Brain microvascular endothelial cell (primary cell): ENCODE measurements at regions not wholly inside any gene's neighbourhood (a gene's known extent, or its start where the extent isn't known, plus 50 kb on each side); places are given as distances from the start of the nearest gene placed in this dataset.
"Not testable (repeated sequence)": the region's sequence is repeated elsewhere in the genome, so short reads cannot be mapped to it uniquely, and the experiment has no call there.

Experiments used
- DNase-seq: peaks from one replicate; pipeline ENCODE4 v3.0.0-alpha.2; 2020
- H3K27ac ChIP-seq: fragments of 250-450 bp; sonication (Bioruptor Pico); 2 replicates; pipeline ENCODE4 v1.5.1; 2020; ENCODE audit warnings: mild to moderate bottlenecking, moderate library complexity
- H3K27me3 ChIP-seq: fragments of 250-450 bp; sonication (Bioruptor Pico); replicated peaks from 2 replicates; pipeline ENCODE4 v1.5.1; 2020; ENCODE audit warnings: mild to moderate bottlenecking
- H3K36me3 ChIP-seq: fragments of 250-450 bp; sonication (Bioruptor Pico); replicated peaks from 2 replicates; pipeline ENCODE4 v1.5.1; 2020; ENCODE audit warnings: mild to moderate bottlenecking
- H3K4me3 ChIP-seq: 2 replicates; pipeline ENCODE4 v1.5.1; 2011; ENCODE audit warnings: low read depth, mild to moderate bottlenecking, control low read depth, low read length, moderate library complexity
- in situ Hi-C: cut with HindIII; loops from 2 replicates; pipeline ENCODE4 v1.10.0; 2017; ENCODE audit warnings: low sequenced_read_pairs, low pct_ligation_motif_present
- TF ChIP-seq, protein P1 (sequence below): IDR thresholded peaks from 2 replicates; pipeline ENCODE4 v1.5.1; 2011; ENCODE audit warnings: low read depth, mild to moderate bottlenecking, moderate library complexity, low read length, control low read depth, inconsistent platforms; ENCODE audit errors: missing control alignments

DNA sequence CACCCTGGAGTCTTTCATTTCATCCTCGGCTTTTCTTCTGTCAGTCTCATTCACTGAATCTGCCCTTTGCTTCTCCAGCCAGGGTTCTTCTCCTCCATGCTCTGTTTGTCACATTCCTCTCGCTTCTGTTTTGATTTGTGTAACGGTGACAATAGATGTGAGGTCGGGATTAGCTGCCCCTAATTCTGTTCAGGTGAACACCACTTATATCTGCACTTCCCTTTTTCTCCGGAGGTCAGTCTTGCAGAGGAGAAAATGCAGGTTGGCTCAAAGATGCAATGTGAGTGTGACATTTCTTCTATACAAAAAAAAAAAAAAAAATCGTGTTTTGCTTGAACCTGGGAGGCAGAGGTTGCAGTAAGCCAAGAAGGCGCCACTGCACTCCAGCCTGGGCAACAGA lies 262.9 kb downstream of the ASMT start:
- TF ChIP-seq, protein P1, sequence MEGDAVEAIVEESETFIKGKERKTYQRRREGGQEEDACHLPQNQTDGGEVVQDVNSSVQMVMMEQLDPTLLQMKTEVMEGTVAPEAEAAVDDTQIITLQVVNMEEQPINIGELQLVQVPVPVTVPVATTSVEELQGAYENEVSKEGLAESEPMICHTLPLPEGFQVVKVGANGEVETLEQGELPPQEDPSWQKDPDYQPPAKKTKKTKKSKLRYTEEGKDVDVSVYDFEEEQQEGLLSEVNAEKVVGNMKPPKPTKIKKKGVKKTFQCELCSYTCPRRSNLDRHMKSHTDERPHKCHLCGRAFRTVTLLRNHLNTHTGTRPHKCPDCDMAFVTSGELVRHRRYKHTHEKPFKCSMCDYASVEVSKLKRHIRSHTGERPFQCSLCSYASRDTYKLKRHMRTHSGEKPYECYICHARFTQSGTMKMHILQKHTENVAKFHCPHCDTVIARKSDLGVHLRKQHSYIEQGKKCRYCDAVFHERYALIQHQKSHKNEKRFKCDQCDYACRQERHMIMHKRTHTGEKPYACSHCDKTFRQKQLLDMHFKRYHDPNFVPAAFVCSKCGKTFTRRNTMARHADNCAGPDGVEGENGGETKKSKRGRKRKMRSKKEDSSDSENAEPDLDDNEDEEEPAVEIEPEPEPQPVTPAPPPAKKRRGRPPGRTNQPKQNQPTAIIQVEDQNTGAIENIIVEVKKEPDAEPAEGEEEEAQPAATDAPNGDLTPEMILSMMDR, result no peak
- DNase-seq, result no peak
- in situ Hi-C loops, result no loop called here

DNA sequence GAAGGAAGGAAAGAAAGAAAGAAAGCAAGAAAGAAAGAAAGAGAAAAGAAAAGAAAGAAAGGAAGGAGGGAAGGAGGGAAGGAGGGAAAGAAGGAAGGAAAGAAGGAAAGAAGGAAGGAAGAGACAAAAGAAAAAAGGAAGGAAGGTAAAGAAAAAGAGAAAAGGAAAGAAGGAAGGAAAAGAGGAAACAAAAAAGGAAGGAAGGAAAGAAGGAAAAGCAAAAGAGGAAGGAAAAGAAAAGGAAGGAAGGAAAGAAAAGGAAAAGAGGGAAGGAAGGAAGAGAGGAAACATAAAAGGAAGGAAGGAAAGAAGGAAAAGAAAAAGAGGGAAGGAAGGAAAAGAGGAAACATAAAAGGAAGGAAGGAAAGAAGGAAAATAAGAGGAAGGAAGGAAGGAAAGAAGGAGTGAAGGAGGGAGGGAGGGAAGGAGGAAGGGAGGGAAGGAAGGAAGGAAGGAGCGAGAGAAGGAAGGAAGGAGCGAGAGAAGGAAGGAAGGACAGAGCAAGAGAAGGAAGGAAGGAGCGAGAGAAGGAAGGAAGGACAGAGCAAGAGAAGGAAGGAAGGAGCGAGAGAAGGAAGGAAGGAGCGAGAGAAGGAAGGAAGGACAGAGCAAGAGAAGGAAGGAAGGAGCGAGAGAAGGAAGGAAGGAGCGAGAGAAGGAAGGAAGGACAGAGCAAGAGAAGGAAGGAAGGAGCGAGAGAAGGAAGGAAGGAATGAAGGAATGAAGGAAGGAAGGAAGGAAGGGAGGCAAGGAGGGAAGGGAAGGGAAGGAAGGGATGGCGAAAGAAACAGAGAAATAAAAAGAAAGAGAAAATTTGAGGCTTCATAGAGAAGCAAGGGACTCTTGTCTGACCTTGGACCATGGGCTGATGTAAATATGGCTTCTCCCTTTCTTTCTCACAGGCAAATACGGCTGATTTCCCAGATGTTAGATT lies 266.3 kb downstream of the ASMT start:
- H3K36me3 ChIP-seq, H3K27ac ChIP-seq, H3K27me3 ChIP-seq, in situ Hi-C loops, DNase-seq, H3K4me3 ChIP-seq: not testable (repeated sequence)

More for the DNA sequence above, 262.9 kb downstream of the ASMT start:
- H3K27ac ChIP-seq, result no peak overlapping the region
- no peaks in the 10 kb centered on the region for H3K36me3 ChIP-seq
- H3K27me3 ChIP-seq, result no peaks in the 10 kb centered on the region
- no peak overlapping the region for H3K4me3 ChIP-seq

DNA sequence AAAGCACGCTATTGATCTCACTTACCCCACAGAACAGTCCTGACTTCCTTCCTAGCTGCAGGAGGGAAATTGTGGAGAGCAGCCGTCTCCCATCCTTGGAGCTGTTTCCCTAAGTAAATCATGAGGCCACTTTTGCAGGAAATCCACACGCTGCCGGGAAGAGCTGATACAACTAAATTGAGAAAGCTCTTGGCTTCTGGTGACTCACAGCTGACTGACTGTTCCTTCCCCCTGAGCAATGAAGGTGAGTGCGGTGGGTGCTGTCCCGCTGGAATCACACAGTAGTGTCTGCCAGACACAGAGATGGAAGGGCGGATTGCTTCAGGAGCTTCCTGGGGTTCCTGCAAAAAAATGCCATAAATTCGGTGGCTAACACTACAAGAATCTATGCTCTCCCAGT lies 268.9 kb downstream of the ASMT start:
- H3K27me3 ChIP-seq, result no peaks in the 10 kb centered on the region
- DNase-seq, result no peak
- TF ChIP-seq, protein P1, result no peak
- no peak overlapping the region for H3K27ac ChIP-seq
- no peaks in the 10 kb centered on the region for H3K36me3 ChIP-seq
- in situ Hi-C loops, result no loop called here
- H3K4me3 ChIP-seq, result no peak overlapping the region

DNA sequence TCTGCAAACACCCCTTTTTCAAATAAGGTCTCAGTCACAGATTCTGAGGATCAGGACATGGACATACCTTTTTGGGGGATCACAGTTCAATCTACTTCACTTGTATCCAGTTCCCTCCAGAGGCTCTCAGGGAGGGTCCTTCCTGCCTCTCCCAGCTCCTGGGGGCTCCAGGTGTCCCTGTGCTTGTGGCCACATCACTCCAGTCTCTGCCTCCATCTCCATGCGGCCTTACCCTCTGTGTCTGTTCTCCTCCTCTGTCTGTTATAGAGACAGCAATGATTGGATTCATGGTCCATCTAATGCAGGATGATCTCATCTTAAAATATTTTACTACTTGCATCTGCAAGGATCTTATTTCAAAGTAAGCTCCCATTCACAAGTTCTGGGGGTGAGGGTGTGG lies 269.6 kb downstream of the ASMT start:
- H3K27ac ChIP-seq, result no peak overlapping the region
- TF ChIP-seq, protein P1, result no peak
- no peaks in the 10 kb centered on the region for H3K27me3 ChIP-seq
- H3K4me3 ChIP-seq, result no peak overlapping the region
- DNase-seq, result no peak
- H3K36me3 ChIP-seq, result no peaks in the 10 kb centered on the region
- in situ Hi-C loops, result no loop called here

DNA sequence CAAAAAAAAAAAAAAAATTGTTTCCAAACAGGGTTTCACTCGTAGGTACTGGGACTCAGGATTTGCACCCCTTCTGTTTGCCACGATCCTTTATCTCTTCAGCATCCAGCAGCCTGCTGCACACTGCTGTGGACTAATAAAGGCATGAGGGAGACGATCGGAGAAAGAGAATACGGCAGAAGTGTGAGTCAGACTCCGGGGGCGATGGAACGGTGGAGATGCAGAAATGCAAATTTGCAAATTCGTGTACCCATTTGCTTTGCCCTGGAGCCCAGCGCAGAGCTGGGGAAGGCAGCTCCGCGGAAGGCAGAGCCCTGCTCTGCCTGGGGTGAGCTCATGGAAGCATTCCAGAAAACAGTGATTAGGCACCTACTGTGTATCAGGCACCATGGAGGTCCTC lies 270.3 kb downstream of the ASMT start:
- Histone ChIP-seq H3K4me3 (no peak overlapping the region), H3K27me3 (no peaks in the 10 kb centered on the region), H3K36me3 (no peaks in the 10 kb centered on the region), H3K27ac (no peak overlapping the region)
- in situ Hi-C loops, result no loop called here
- TF ChIP-seq, protein P1, result no peak
- DNase-seq, result no peak

DNA sequence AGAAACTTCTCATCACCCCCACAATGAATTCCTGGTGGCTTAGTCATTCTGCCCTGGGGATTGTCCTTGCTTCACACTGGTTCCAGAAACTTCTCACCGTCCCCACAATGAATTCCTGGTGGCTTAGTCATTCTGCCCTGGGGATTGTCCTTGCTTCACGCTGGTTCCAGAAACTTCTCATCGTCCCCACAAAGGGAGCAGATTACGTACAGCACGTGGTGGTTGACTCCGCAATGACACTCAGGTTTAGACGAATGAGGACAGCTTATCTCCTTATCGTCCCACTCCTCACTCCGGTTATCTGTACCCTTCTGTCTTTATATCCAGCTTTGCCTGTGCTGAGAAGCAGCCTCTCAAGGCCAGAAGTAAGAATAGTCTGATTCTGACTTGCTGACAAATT lies 273.4 kb downstream of the ASMT start:
- H3K27me3 ChIP-seq, H3K36me3 ChIP-seq, DNase-seq, H3K4me3 ChIP-seq, H3K27ac ChIP-seq, in situ Hi-C loops: not testable (repeated sequence)

DNA sequence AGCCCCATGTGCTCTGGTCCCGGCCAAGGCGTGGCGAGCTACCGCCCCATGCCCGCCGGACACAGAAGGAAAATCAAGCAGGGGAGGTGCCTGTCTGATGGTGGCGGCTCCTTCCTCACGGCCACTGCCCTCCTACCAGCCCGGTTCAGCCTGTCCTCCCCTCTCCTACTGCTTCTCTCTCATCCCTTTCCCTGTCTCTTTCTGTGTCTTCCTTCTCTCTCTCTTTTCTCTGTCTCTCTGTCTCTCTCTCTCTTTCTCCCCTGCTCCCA lies 279.1 kb downstream of the ASMT start:
- Histone ChIP-seq H3K27me3 (no peaks in the 10 kb centered on the region), H3K4me3 (no peak overlapping the region), H3K36me3 (no peaks in the 10 kb centered on the region), H3K27ac (no peak overlapping the region)
- no peak for DNase-seq
- in situ Hi-C loops, result no loop called here
- TF ChIP-seq, protein P1, result no peak
